Colonic mucosa (tissue), 4 donors: ENCODE measurements at regions not wholly inside any gene's neighbourhood (a gene's known extent, or its start where the extent isn't known, plus 50 kb on each side); places are given as distances from the start of the nearest gene placed in this dataset.

Experiments used
- DNase-seq: peaks from one replicate; pipeline ENCODE4 v3.0.0-alpha.2; 2020
- H3K27ac ChIP-seq: fragments of 200-600 bp; one replicate; pipeline ENCODE4 v1.8.0; 2021
- H3K27me3 ChIP-seq: fragments of 200-600 bp; one replicate; pipeline ENCODE4 v1.8.0; 2021
- H3K36me3 ChIP-seq: fragments of 200-600 bp; one replicate; pipeline ENCODE4 v1.8.0; 2021
- H3K4me1 ChIP-seq: fragments of 200-600 bp; one replicate; pipeline ENCODE4 v1.8.0; 2021; ENCODE audit warnings: mild to moderate bottlenecking
- H3K4me3 ChIP-seq: fragments of 200-600 bp; one replicate; pipeline ENCODE4 v1.8.0; 2021
- H3K9ac ChIP-seq, 2 donors: one replicate each; pipeline ENCODE4 v1.7.0; 2013; ENCODE audit warnings: control low read depth in 2 of 2, low read depth in 2 of 2, low read length in 2 of 2
- H3K9me3 ChIP-seq: fragments of 200-600 bp; one replicate; pipeline ENCODE4 v1.8.0; 2021
- intact Hi-C: fragments of 100-400 bp; cut with DNase I; formaldehyde crosslinking; loops from one replicate; pipeline ENCODE4 v1.14.1; 2022
- TF ChIP-seq, protein P1 (sequence below): fragments of 200-600 bp; IDR thresholded peaks from one replicate; pipeline ENCODE4 v1.8.0; 2022; ENCODE audit warnings: antibody characterized with exemption, mild to moderate bottlenecking
- donor health status: healthy.
- donor health status: DM: no; HTN: no; CAD: no.
- donor health status: DM: no; HTN: no; CAD: no.

DNA sequence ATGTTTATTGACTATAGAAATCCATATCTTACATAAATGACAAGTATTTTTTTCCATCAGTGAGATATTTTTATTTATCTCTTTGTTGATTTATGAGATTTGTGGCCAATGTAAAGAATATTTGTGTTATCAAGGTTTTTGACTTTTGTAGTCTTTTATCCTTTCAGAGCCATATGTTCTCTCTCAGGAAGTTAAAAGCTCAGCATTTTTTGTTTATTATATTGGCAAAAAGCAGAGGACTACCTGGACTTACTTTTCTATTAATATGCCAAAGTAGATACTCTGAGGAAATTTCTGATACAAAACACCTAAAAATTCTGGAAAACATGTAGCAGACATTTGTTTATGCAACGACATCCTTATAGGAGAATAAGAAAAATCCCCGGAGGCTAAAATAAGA is 490.3 kb downstream of the SLC6A15 start:
- Histone ChIP-seq H3K27me3 (no peaks in the 10 kb centered on the region), H3K27ac (no peak overlapping the region), H3K4me3 (no peak overlapping the region), H3K4me1 (no peaks in the 10 kb centered on the region), H3K36me3 (no peaks in the 10 kb centered on the region), H3K9me3 (no peaks in the 10 kb centered on the region), H3K9ac (no peak overlapping the region)
- TF ChIP-seq, protein P1, sequence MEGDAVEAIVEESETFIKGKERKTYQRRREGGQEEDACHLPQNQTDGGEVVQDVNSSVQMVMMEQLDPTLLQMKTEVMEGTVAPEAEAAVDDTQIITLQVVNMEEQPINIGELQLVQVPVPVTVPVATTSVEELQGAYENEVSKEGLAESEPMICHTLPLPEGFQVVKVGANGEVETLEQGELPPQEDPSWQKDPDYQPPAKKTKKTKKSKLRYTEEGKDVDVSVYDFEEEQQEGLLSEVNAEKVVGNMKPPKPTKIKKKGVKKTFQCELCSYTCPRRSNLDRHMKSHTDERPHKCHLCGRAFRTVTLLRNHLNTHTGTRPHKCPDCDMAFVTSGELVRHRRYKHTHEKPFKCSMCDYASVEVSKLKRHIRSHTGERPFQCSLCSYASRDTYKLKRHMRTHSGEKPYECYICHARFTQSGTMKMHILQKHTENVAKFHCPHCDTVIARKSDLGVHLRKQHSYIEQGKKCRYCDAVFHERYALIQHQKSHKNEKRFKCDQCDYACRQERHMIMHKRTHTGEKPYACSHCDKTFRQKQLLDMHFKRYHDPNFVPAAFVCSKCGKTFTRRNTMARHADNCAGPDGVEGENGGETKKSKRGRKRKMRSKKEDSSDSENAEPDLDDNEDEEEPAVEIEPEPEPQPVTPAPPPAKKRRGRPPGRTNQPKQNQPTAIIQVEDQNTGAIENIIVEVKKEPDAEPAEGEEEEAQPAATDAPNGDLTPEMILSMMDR, result no peak
- no peak for DNase-seq
- intact Hi-C loops, result no loop called here

DNA sequence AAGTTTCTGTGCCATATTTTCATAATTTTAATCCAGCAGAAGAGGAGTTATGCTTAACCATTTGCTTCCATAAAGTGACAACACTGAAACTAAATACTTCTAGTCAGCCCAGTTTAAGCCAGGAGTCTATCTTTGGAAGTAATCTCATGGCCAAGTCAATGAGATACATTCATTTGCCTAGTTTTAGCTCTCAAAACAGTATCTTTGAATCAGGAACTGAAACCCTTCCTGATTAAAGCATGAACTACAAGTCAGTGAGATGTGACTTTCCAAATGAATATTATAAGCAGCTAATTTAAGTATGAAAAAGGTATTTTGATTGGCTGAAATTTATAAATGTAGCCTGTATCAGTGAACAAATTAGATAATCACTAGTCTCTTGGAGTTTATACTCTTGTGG is 491.5 kb downstream of the SLC6A15 start:
- no peaks in the 10 kb centered on the region for H3K27me3 ChIP-seq
- no peak overlapping the region for H3K4me3 ChIP-seq
- no peak for DNase-seq
- no peaks in the 10 kb centered on the region for H3K36me3 ChIP-seq
- no peaks in the 10 kb centered on the region for H3K9me3 ChIP-seq
- H3K27ac ChIP-seq, result no peak overlapping the region
- TF ChIP-seq, protein P1, result no peak
- no peak overlapping the region for H3K9ac ChIP-seq
- no peaks in the 10 kb centered on the region for H3K4me1 ChIP-seq
- intact Hi-C loops, result no loop called here

DNA sequence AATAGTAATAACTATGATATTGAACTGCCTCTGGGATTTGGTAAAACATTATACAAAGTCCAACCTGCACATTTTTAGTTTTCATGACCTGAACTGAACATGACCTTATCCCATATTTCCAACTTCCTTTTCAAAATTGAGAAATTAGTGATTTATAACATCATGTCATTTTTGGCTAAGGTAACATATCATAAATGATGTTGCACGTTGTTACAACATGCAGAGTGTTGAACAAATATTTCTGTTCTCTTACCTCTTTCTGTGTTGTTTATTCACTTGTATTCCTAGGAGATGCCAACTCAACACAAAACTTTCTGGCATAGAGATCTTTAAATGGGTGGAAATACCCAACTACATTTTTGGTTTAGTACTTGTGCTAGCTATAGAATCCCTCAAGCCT is 496.0 kb downstream of the SLC6A15 start:
- Histone ChIP-seq H3K27ac (no peak overlapping the region), H3K9ac (no peak overlapping the region), H3K4me3 (no peak overlapping the region), H3K27me3 (no peaks in the 10 kb centered on the region), H3K9me3 (no peaks in the 10 kb centered on the region), H3K36me3 (no peaks in the 10 kb centered on the region), H3K4me1 (no peaks in the 10 kb centered on the region)
- no peak for DNase-seq
- TF ChIP-seq, protein P1, result no peak
- intact Hi-C loops, result no loop called here

DNA sequence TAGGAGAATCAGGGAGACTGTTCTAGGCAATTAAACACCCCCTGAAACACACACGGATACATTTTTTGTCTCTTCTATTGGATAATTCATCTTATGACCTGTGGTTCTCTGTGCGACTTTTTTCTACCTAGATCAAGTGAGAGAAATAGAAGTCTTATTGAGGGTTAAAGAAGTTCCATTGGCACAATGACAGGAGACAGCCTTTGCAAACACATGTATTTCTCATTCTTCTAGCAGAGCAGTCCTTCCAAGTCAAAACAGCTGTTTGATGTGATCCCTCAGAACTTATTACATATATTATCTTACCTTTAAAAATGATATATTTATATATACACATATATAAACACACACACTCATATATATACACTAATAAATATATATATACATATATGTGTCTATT is 496.7 kb downstream of the SLC6A15 start:
- Histone ChIP-seq H3K27ac (no peak overlapping the region), H3K4me3 (no peak overlapping the region), H3K9me3 (no peaks in the 10 kb centered on the region), H3K36me3 (no peaks in the 10 kb centered on the region), H3K9ac (no peak overlapping the region), H3K27me3 (no peaks in the 10 kb centered on the region), H3K4me1 (no peaks in the 10 kb centered on the region)
- DNase-seq, result no peak
- TF ChIP-seq, protein P1, result no peak
- intact Hi-C loops, result no loop called here

DNA sequence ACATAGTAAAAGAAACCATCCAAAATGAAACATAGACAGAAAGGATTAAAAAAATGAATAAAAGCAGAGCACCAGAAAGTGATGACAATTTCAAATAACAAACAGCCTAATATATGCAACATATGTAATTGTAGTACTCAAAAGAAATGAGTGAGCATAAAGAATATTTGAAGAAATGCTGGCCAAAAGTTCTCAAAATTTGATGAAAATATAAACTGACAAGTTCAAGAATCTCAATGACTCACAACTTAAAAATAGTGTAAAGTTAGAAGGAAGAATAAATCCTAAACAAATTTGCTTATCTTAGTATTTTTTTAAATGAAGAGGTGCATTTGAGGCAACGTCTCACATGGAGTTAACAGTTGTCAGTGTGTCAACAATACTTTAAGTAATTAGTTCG is 498.9 kb downstream of the SLC6A15 start:
- Histone ChIP-seq H3K27me3 (no peaks in the 10 kb centered on the region), H3K9ac (no peak overlapping the region), H3K4me1 (no peaks in the 10 kb centered on the region), H3K27ac (no peak overlapping the region), H3K9me3 (no peaks in the 10 kb centered on the region), H3K4me3 (no peak overlapping the region), H3K36me3 (no peaks in the 10 kb centered on the region)
- TF ChIP-seq, protein P1, result no peak
- intact Hi-C loops, result no loop called here
- no peak for DNase-seq

DNA sequence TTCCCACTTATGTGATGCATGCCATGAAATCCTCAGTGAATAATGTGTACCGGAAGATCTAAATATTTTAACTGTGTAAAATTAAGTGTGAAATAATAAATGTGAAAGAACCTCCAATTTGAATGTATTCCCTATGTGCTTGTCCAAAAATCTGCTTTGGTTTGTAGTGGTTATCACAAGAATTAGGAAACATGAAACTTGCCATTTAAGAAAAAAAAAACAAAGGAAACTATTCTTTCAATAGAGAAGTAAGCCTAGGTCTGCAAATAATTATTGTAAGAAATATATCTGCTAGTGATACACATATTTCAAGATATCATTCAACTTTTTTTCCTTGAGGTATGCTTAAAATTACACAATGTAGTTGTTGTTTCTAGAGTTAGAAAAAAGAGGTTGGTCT is 500.4 kb downstream of the SLC6A15 start:
- Histone ChIP-seq H3K27ac (no peak overlapping the region), H3K27me3 (no peaks in the 10 kb centered on the region), H3K4me1 (no peaks in the 10 kb centered on the region), H3K36me3 (no peaks in the 10 kb centered on the region), H3K9ac (no peak overlapping the region), H3K4me3 (no peak overlapping the region), H3K9me3 (no peaks in the 10 kb centered on the region)
- intact Hi-C loops, result no loop called here
- TF ChIP-seq, protein P1, result no peak
- DNase-seq, result no peak
